HUES64 (cell line): ENCODE measurements at regions not wholly inside any gene's neighbourhood (a gene's known extent, or its start where the extent isn't known, plus 50 kb on each side); places are given as distances from the start of the nearest gene placed in this dataset.

Source experiments
- H3K27ac ChIP-seq: 2 replicates; pipeline ENCODE4 v1.7.0; 2013; ENCODE audit warnings: low read depth, low read length, inconsistent platforms
- H3K27me3 ChIP-seq: 2 replicates; pipeline ENCODE4 v1.6.1; 2013; ENCODE audit warnings: mild to moderate bottlenecking, low read length; ENCODE audit not compliant: insufficient read depth
- H3K36me3 ChIP-seq: 2 replicates; pipeline ENCODE4 v1.6.1; 2013; ENCODE audit warnings: mild to moderate bottlenecking, low read length; ENCODE audit not compliant: insufficient read depth
- H3K4me1 ChIP-seq: 2 replicates; pipeline ENCODE4 v1.6.1; 2013; ENCODE audit warnings: mild to moderate bottlenecking, low read length, moderate library complexity; ENCODE audit not compliant: insufficient read depth
- H3K4me3 ChIP-seq: 2 replicates; pipeline ENCODE4 v1.5.1; 2013; ENCODE audit warnings: mild to moderate bottlenecking, low read length, moderate library complexity
- H3K9ac ChIP-seq: 2 replicates; pipeline ENCODE4 v1.6.1; 2013; ENCODE audit warnings: mild to moderate bottlenecking, low read depth, low read length
- H3K9me3 ChIP-seq: 2 replicates; pipeline ENCODE4 v1.6.1; 2013; ENCODE audit warnings: low read depth, low read length; ENCODE audit not compliant: insufficient read depth
- WGBS: fragments of 150-250, 120-280 bp; methylation state at CpG from one replicate; pipeline ENCODE4 v1.1.7; 2013; ENCODE audit warnings: missing lambda C conversion rate; 5-methylcytosine and 5-hydroxymethylcytosine counted together

DNA sequence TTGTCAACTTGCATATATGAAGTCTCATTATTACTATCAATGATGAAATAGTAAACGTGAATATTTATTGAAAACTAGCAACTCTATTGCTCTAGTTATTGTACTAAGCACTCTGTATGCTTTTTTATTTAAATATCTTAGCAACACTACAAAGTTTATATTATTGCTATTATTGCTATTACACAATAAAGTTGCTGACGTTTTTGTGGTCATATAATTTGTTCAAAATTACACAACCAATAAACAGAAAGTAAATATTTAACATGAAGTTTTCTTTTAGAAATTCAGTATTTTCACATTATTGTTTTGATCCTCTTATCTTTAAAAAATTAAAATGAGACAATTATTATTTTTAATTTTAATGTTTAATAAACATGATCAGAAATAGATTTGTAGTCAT is 1521.1 kb upstream of the PCDH7 start:
- Histone ChIP-seq H3K27ac (no peak overlapping the region), H3K9me3 (no peaks in the 10 kb centered on the region), H3K27me3 (no peaks in the 10 kb centered on the region), H3K36me3 (no peaks in the 10 kb centered on the region), H3K9ac (no peak overlapping the region), H3K4me3 (no peak overlapping the region), H3K4me1 (no peaks in the 10 kb centered on the region)
- no CpG with 5 or more reads among the region's 2 CpGs for WGBS

DNA sequence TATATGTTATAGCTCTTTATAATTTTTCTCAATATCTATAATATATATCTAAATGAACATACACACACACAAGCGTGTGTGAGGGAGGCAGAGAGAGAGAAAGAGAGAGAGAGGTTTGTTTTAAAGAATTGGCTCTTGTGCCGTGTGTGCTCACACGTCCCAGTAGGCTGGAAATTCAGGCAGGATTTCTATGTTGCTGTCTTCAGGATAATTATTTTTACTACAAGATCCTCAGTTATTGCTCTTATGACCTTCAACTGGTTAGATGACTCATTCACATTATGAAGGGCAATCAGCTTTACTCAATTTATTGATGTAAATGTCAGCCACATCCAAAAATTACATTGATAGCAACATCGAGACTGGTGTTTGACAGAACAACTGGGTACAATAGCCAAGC is 1520.7 kb upstream of the PCDH7 start:
- Histone ChIP-seq H3K27me3 (no peaks in the 10 kb centered on the region), H3K4me3 (no peak overlapping the region), H3K9ac (no peak overlapping the region), H3K9me3 (no peaks in the 10 kb centered on the region), H3K36me3 (no peaks in the 10 kb centered on the region), H3K27ac (no peak overlapping the region), H3K4me1 (no peaks in the 10 kb centered on the region)
- WGBS: 93% methylated on average over 3 of the region's 4 CpGs

DNA sequence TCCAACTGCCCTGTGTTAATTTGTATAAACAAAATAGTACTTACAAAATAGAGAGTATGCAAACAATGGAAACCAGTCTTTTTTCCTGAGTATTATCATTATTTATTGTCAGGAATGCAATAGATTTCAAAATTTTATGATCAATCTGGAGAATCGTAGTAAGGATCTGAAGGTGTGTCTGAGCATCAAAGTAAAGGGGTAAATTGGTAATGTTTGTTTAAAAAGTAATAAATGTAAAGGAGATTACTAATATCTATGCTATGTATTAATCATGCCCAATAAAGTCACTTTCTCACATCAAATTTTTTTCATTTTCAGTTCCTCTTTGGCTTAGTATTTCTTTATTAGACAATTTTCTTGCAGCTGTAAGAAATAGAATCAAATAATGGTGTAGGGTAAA is 1507.1 kb upstream of the PCDH7 start:
- Histone ChIP-seq H3K27me3 (no peaks in the 10 kb centered on the region), H3K9me3 (no peaks in the 10 kb centered on the region), H3K4me3 (no peak overlapping the region), H3K4me1 (no peaks in the 10 kb centered on the region), H3K9ac (no peak overlapping the region), H3K36me3 (no peaks in the 10 kb centered on the region), H3K27ac (no peak overlapping the region)
- 89% methylated on average over 1 of the region's 1 CpG for WGBS

DNA sequence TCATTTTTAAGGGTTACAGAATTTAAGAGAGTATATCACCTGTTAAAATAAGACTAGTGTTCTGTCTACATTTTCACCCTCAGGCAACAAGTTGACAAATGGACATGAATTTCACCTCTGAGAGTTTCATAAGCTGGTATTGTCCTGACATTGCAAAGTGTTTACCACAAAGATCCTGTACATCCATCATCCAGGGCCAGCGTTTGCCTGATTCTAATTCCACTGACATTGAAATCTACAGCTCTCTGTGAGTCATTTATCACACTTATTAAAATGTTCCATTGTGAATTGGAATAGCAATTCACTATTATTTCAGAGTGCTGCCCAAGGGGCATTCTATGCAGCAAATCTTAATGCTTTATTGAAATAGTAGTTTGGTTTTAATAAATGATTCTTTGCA is 1499.4 kb upstream of the PCDH7 start:
- WGBS: 94% methylated on average over 1 of the region's 1 CpG
- Histone ChIP-seq H3K27ac (no peak overlapping the region), H3K27me3 (no peaks in the 10 kb centered on the region), H3K4me3 (no peak overlapping the region), H3K9ac (no peak overlapping the region), H3K9me3 (no peaks in the 10 kb centered on the region), H3K4me1 (no peaks in the 10 kb centered on the region), H3K36me3 (no peaks in the 10 kb centered on the region)

DNA sequence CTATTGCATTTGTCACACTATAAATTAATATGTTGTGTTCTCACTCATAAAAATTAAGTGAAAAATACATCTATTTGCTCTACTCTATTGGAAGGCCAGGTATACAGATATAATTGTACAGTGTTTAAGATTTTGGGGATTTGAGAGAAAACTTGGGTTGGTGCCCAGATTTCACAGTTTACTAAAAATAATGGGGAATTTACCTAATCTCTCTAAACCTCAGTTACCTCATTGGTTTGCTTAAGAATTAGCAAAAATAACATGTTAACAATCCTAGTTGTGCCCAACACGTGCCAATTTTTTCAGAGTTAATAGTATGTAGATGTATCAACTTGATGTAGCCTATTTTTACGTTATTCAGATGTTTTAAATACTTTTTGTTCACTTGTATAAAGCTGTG is 1495.3 kb upstream of the PCDH7 start:
- Histone ChIP-seq H3K27ac (no peak overlapping the region), H3K36me3 (no peaks in the 10 kb centered on the region), H3K27me3 (no peaks in the 10 kb centered on the region), H3K9me3 (no peaks in the 10 kb centered on the region), H3K4me1 (no peaks in the 10 kb centered on the region), H3K4me3 (no peak overlapping the region), H3K9ac (no peak overlapping the region)
- 89% methylated on average over 2 of the region's 2 CpGs for WGBS

DNA sequence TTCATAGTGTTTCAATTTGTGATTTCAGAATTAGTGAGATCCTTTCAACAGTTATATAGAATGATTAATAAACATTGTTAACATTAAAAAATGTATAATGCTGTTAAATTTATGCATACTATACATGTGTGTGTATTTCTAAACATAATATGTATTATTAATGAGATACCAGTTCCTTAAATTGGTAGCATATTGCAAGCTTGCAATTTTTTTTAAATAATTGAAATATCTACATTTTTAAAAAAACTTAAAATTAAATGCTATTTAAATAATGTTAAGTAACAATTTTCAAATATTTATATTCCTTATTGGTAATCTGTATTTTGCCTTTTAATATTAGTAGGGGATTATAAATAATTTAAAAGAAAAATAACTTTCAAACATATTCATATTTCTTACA is 1479.5 kb upstream of the PCDH7 start:
- Histone ChIP-seq H3K27me3 (no peaks in the 10 kb centered on the region), H3K4me1 (no peaks in the 10 kb centered on the region), H3K27ac (no peak overlapping the region), H3K9ac (no peak overlapping the region), H3K4me3 (no peak overlapping the region), H3K9me3 (no peaks in the 10 kb centered on the region), H3K36me3 (no peaks in the 10 kb centered on the region)

DNA sequence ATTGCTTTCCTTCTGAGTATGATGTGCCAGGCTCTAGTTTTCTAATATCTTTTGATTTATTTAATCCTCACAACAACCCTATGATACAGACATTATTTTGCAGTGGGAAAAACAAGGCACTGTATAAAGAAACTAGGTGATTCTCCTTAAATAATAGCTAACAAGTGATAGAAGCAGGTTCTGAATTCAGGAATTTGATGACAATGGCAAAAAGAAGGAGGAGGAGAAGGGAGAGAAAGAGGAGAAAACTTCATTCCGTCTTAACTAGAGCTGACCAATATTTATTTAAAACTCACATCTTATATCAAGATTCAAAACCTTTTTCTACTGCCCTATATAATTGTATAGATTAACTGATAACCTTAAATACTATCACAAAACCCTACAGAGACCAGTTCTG is 1477.1 kb upstream of the PCDH7 start:
- no peaks in the 10 kb centered on the region for H3K27me3 ChIP-seq
- no peaks in the 10 kb centered on the region for H3K9me3 ChIP-seq
- H3K27ac ChIP-seq: no peak overlapping the region
- H3K4me1 ChIP-seq: no peaks in the 10 kb centered on the region
- no CpG with 5 or more reads among the region's 1 CpG for WGBS
- H3K36me3 ChIP-seq: no peaks in the 10 kb centered on the region
- no peak overlapping the region for H3K9ac ChIP-seq
- H3K4me3 ChIP-seq: no peak overlapping the region

DNA sequence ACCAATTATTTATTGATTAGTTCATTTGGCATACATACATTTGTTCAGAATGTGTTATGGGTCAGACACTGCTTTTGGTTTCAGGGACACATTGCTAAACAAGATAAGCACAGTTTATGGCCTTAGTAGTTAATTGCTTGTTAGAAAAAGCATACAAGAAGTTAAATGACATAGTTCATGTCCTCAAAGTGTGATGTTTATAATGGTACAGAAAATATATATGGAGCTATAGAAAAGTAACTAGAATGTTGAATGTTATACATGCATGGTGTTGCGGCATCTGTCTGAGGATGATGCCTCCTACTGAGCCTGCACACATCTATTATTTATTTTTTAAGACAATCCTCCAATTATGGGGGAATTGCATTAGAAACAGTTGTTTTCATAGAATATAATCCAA is 1476.3 kb upstream of the PCDH7 start:
- H3K9me3 ChIP-seq: no peaks in the 10 kb centered on the region

DNA sequence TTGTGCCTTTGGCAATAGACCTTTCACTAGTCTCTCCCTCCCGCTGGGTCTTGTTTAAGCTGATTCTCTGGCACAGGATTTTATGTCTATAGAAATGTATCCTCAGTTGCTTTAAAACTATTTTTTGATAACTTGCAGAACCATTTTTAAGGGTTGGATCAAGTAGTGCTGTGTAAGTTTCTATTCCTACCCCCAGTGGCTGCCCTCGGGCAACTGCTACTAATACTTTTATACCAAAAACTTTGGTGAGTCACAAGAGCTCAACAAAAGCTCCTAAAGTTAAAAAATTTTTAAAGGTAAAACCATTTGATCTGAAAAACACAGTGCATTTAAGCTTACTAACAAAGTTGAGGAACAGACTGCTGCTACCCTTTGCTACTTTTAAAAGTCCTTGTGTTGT is 1460.6 kb upstream of the PCDH7 start:
- Histone ChIP-seq H3K27ac (no peak overlapping the region), H3K4me3 (no peak overlapping the region), H3K27me3 (no peaks in the 10 kb centered on the region), H3K9ac (no peak overlapping the region), H3K9me3 (peaks cover 3% of the 10 kb centered on the region; the same call in 1 of the 2 replicates), H3K4me1 (peaks cover 4% of the 10 kb centered on the region; the same call in 1 of the 2 replicates), H3K36me3 (no peaks in the 10 kb centered on the region)
- WGBS: 86% methylated on average over 2 of the region's 2 CpGs

More for the DNA sequence above, 1476.3 kb upstream of the PCDH7 start:
- H3K9ac ChIP-seq: no peak overlapping the region
- WGBS: 100% methylated on average over 1 of the region's 1 CpG
- no peaks in the 10 kb centered on the region for H3K4me1 ChIP-seq
- H3K4me3 ChIP-seq: no peak overlapping the region
- no peaks in the 10 kb centered on the region for H3K36me3 ChIP-seq
- H3K27me3 ChIP-seq: no peaks in the 10 kb centered on the region
- no peak overlapping the region for H3K27ac ChIP-seq

DNA sequence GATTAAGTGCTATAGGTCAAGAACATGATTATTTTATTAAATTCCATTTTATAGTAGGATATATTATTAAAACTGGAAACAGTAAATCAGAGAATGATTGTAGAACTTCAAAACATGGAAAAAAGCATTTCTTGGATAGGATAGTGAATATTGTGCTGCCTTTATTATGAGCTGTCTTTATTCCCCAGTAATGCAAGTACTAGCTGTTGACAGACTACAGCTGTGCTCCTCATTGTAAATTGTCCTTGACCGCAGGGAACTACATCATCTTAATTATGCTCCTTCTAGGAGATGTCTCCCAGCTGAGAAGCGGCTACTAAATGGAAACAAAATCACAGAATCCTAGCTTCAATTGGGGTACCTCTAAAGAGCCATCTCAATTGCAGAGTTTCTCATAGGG is 1457.2 kb upstream of the PCDH7 start:
- no peaks in the 10 kb centered on the region for H3K27me3 ChIP-seq
- WGBS: 98% methylated on average over 2 of the region's 2 CpGs
- H3K9me3 ChIP-seq: peaks cover 4% of the 10 kb centered on the region; the same call in 1 of the 2 replicates

DNA sequence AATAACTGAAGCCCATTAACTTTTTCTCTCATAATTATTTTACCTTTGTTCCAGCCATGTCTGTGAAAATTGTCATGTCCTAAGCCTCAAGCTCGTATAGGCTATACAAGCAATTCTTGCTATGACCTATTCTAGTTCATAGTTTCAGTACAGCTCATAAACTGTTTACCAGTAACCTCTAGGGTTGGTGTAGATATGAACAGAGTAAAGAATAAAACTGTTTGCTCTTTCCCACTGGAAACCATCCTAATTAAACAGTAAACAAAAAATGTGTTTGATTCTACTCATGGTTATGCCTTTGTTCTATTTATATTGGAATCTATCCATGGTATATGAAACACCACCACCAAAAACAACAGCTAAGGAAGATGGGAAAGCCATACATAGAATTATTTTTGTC is 1444.0 kb upstream of the PCDH7 start:
- Histone ChIP-seq H3K27ac (no peak overlapping the region), H3K4me3 (no peak overlapping the region), H3K9me3 (peaks cover 4% of the 10 kb centered on the region; the same call in 1 of the 2 replicates), H3K9ac (no peak overlapping the region), H3K36me3 (no peaks in the 10 kb centered on the region), H3K4me1 (no peaks in the 10 kb centered on the region), H3K27me3 (no peaks in the 10 kb centered on the region)
- 100% methylated on average over 1 of the region's 1 CpG for WGBS

More for the DNA sequence above, 1457.2 kb upstream of the PCDH7 start:
- Histone ChIP-seq H3K36me3 (no peaks in the 10 kb centered on the region), H3K27ac (no peak overlapping the region), H3K4me1 (peaks cover 13% of the 10 kb centered on the region; the same call in 1 of the 2 replicates), H3K9ac (no peak overlapping the region), H3K4me3 (no peak overlapping the region)

DNA sequence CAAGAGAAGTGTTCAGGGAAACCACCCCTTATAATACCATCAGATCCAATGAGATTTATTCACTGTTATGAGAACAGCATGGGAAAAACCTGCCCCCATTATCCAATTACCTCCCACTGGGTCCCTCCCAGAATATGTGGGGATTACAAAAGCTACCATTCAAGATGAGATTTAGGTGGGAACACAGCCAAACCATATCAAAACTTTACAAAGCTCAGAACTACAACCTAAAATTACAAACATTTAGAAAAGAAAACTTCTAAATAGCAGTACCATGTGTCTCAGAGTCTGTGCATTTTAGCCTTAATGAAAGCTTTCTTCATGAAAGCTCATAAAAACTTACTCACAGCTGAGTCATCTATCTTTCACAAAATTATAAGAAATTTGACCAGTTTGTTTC is 1442.8 kb upstream of the PCDH7 start:
- H3K4me1 ChIP-seq: no peaks in the 10 kb centered on the region
- no peak overlapping the region for H3K4me3 ChIP-seq
- no peaks in the 10 kb centered on the region for H3K36me3 ChIP-seq
- H3K27me3 ChIP-seq: no peaks in the 10 kb centered on the region
- no peak overlapping the region for H3K9ac ChIP-seq
- H3K9me3 ChIP-seq: peaks cover 4% of the 10 kb centered on the region; the same call in 1 of the 2 replicates
- H3K27ac ChIP-seq: no peak overlapping the region
